Esophagus (tissue), 2 donors: ENCODE measurements at regions not wholly inside any gene's neighbourhood (a gene's known extent, or its start where the extent isn't known, plus 50 kb on each side); places are given as distances from the start of the nearest gene placed in this dataset.
"Not testable (repeated sequence)": the region's sequence is repeated elsewhere in the genome, so short reads cannot be mapped to it uniquely, and the experiment has no call there.

Source experiments
- H3K27ac ChIP-seq, 2 donors: one replicate each; pipeline ENCODE4 v1.5.1; 2013; ENCODE audit warnings: low read depth in 2 of 2, mild to moderate bottlenecking in 2 of 2, inconsistent platforms in 1 of 2, low read length in 1 of 2, moderate library complexity in 1 of 2
- H3K27me3 ChIP-seq, 2 donors: one replicate each; pipeline ENCODE4 v1.6.1; 2013; ENCODE audit warnings: low read length in 2 of 2, control low read depth in 1 of 2, mild to moderate bottlenecking in 1 of 2; ENCODE audit not compliant: insufficient read depth in 2 of 2, control insufficient read depth in 1 of 2
- H3K36me3 ChIP-seq, 2 donors: one replicate each; pipeline ENCODE4 v1.6.1; 2013; ENCODE audit warnings: low read length in 1 of 2; ENCODE audit not compliant: control insufficient read depth in 2 of 2, insufficient read depth in 2 of 2
- H3K4me1 ChIP-seq, 2 donors: one replicate each; pipeline ENCODE4 v1.6.1; 2013; ENCODE audit warnings: low read length in 1 of 2; ENCODE audit not compliant: control insufficient read depth in 2 of 2, insufficient read depth in 2 of 2
- H3K4me3 ChIP-seq, 2 donors: one replicate each; pipeline ENCODE4 v1.5.1; 2013; ENCODE audit warnings: low read length in 2 of 2, mild to moderate bottlenecking in 2 of 2, low read depth in 1 of 2, moderate library complexity in 1 of 2
- H3K9me3 ChIP-seq, 2 donors: one replicate each; pipeline ENCODE4 v1.6.1; 2013; ENCODE audit warnings: mild to moderate bottlenecking in 2 of 2, low read depth in 1 of 2, low read length in 1 of 2, moderate library complexity in 1 of 2; ENCODE audit not compliant: control insufficient read depth in 2 of 2, insufficient read depth in 1 of 2
- WGBS, 2 donors: extraction: QIAGEN DNeasy Blood & Tissue Kit; methylation state at CpG; one replicate each; pipeline ENCODE4 v1.1.7; 2013; 5-methylcytosine and 5-hydroxymethylcytosine counted together
- donor health status: healthy with polysubstance abuse.
- donor health status: Bipolar disorder and iron deficiency.

DNA sequence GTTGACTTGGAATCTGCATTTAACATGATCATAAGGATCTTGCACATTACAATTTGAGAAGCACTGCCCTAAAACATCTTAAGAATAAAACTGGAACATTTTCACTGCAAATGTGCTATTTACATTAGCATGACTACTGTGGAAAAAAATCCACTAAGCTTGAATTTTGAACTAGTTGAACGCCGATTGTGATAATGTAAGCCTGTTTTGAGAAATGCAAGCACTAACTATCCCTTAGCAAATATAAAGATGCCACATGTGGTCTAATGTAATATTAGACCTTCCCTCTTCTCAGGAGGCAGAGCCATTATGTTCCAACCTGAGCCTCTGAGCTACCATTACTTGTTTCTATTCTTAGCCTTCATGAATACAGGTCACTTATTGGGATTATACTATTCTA, 278.0 kb downstream of the SPATA31A6 start:
- not testable (repeated sequence) for H3K27ac ChIP-seq, H3K36me3 ChIP-seq, H3K4me1 ChIP-seq, H3K9me3 ChIP-seq, H3K4me3 ChIP-seq, H3K27me3 ChIP-seq
- 59 to 74% methylated on average over 2 of the region's 2 CpGs for WGBS, 2 donors

DNA sequence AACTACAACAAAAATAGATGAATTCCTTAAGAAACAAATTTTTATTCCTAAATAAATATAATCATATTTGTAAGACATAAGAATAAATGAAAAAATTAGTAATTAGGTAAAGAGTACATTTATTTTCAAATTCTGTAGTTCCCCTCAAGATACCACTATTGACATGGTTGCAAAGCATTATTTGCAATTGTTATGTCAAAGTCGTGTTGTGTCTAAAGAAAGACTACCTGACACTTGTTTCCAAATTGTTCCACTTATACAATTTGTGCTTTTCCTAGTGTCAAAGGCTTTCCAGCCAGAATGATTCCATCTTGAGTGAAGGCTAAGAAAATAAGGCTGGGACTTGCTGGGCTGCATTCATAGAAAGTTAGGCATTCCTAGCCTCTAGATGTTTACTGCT, 278.4 kb downstream of the SPATA31A6 start:
- not testable (repeated sequence) for H3K36me3 ChIP-seq, H3K27me3 ChIP-seq, H3K4me1 ChIP-seq, H3K9me3 ChIP-seq, H3K4me3 ChIP-seq, H3K27ac ChIP-seq
- 47 to 48% methylated on average over 1 of the region's 1 CpG for WGBS, 2 donors

DNA sequence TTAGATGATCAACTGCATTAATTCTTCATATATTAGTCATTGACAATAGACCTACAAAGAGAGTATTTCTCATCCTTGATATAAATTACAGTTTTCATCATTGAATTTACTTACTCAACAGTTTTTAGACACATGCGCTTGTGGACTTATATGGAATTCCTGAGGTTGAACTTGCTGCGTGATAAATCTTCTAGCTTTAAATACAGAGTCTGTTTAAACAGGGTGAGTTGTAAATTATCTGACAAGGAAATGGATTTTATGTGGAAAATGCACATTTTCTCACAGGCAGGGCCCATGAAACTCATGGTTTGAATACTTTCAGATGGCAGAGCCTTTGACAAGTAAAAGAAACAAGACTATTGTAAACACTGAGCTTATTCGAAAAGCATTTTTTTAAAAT, 280.5 kb downstream of the SPATA31A6 start:
- H3K36me3 ChIP-seq, H3K27me3 ChIP-seq, H3K4me1 ChIP-seq, H3K4me3 ChIP-seq, H3K27ac ChIP-seq, H3K9me3 ChIP-seq: not testable (repeated sequence)
- 42 to 61% methylated on average over 3 of the region's 3 CpGs for WGBS, 2 donors

DNA sequence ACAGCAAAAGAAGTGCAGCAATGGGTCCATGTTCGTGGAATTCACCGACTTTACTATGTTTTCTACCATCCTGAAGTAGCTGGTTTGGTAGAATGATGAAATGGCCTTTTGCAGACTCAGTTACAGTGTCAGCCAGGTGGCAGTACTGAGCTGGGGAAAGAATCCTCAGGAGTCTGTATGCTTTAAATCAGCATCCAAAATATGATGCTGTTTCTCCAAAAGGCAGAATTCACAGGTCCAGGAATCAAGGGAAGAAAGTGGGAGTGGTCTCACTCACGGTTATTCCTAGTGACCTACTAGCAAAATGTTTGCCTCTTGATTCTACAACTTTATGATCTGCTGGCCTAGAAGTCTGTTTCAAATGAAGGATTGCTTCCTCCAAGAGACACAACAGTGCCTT, 287.1 kb downstream of the SPATA31A6 start:
- not testable (repeated sequence) for H3K4me3 ChIP-seq, H3K27me3 ChIP-seq, H3K27ac ChIP-seq, H3K36me3 ChIP-seq, H3K4me1 ChIP-seq, H3K9me3 ChIP-seq
- 45 to 53% methylated on average over 3 of the region's 3 CpGs for WGBS, 2 donors

DNA sequence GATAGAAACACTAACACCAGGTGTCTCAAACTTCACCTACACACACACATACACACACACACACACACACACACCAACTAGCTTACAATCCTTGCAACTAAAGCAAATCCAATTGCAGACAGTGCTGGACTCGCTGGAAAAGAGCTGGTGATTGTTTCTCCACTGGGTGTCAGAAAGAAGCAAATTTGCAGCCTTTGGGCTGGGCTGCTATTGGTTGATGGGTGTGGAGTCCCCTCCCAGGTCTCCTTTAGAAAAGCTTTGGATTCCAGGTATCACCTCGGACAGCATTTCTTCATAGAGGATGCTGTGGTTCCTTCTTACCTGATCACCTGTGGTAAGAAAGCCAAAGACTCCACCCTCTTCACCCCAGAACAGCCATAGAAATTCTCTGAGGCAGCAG, 307.5 kb downstream of the SPATA31A6 start:
- not testable (repeated sequence) for H3K4me1 ChIP-seq, H3K36me3 ChIP-seq, H3K27ac ChIP-seq, H3K27me3 ChIP-seq, H3K4me3 ChIP-seq, H3K9me3 ChIP-seq
- WGBS, 2 donors: 76% methylated on average over 1 of the region's 2 CpGs

DNA sequence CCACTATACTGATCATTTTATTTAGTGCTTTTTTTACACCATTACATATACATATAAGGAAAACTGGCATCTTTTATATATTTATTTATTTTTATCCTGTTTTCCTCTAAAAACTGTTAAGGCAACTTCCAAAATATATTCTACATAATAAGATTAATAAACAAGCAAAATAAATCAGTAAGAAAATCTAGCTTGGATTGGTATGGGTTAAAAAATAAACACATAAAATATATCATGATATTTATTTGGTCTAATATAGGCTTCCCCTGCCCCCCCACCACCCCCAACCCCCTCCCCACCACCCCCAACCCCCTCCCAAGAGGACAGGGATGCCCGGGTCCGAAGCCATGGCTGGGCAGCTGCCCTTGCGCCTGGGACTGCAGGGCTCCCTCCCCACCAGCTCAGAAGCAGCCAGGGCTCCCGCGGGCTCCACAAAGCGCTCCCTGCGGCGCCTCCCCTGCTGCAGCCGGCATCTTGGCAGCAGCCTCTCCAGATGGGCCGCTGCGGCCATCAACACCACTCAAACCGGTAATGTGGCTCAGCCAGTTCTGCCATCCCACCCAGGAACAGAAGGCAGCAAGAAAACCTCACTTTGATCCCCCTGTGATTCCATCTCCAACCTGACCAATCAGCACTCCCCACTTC, 319.3 kb downstream of the SPATA31A6 start:
- 93 to 96% methylated on average over 10 to 12 of the region's 12 CpGs for WGBS, 2 donors
- H3K4me3 ChIP-seq, H3K9me3 ChIP-seq, H3K27me3 ChIP-seq, H3K4me1 ChIP-seq, H3K27ac ChIP-seq, H3K36me3 ChIP-seq: not testable (repeated sequence)

DNA sequence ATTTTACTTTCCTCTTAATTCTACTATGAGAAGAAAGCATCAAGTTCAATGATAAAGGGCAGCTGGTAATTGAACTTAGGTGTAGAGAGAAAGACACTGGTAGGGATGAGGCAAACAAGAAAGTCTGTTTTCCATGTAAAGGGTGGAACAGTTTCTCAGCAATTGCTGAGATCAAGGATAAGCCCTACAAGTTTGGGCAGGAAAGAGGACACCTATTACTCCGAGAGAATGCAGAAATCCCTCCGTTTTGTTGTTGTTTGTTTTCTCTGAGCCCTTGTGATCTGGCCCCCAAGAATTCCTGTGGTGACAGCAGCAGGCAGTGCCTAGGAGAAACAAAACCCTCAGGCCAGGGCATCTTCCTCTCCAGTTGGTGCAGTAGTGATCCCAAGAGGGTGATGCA, 324.7 kb downstream of the SPATA31A6 start:
- H3K27me3 ChIP-seq, H3K4me3 ChIP-seq, H3K36me3 ChIP-seq, H3K9me3 ChIP-seq, H3K4me1 ChIP-seq, H3K27ac ChIP-seq: not testable (repeated sequence)
- WGBS, 2 donors: 26% methylated on average over 2 of the region's 2 CpGs

DNA sequence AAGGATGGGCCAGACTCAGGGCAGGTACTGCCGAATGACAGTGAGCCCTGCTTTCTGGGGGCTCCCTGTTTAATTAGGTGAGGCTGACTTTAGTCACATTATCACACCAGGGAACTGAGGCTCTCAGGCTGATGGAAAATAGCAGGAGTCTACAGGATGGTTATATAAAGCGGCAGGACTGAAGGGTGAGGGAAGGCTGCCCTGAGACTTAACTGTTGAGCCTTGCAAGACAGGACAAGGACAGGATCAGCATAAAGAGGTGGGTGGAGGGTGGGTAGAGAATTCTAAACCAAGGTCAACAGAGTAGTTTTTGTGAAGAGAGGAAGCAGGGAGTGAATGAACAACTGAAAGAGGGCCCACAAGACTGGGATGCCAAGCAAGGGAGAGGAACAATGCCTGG, 330.1 kb downstream of the SPATA31A6 start:
- H3K4me3 ChIP-seq, H3K4me1 ChIP-seq, H3K36me3 ChIP-seq, H3K9me3 ChIP-seq, H3K27ac ChIP-seq, H3K27me3 ChIP-seq: not testable (repeated sequence)
- whole genome bisulfite sequencing, 2 donors: no CpG with 5 or more reads among the region's 2 CpGs

DNA sequence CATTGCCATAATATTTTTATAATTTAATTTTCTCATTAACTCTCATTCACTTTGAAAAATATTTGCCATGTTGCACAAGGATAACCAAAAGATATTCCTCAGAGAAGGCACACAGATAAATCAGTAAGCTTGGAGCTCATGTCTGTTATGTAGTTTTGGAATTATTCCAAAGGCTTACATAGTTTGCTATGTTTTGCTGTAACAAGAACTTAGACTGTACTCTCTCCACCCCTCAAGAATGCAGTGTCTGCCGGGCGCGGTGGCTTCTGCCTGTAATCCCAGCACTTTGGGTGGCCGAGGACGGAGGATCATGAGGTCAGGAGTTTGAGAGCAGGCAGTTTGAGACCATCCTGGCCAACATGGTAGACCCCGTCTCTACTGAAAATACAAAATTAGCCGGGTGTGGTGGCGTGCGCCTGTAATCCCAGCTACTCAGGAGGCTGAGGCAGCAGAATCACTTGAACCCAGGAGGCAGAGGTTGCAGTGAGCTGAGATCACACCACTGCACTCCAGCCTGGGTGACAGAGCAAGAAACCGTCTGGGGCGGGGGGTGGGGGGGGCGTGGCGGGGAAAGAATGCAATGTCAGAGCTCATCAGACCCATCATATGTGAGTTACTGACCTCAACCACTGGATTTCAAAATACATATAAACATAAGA, 351.0 kb downstream of the SPATA31A6 start:
- not testable (repeated sequence) for H3K27ac ChIP-seq, H3K36me3 ChIP-seq, H3K4me1 ChIP-seq, H3K9me3 ChIP-seq, H3K4me3 ChIP-seq, H3K27me3 ChIP-seq
- WGBS, 2 donors: 58 to 59% methylated on average over 9 to 13 of the region's 13 CpGs

DNA sequence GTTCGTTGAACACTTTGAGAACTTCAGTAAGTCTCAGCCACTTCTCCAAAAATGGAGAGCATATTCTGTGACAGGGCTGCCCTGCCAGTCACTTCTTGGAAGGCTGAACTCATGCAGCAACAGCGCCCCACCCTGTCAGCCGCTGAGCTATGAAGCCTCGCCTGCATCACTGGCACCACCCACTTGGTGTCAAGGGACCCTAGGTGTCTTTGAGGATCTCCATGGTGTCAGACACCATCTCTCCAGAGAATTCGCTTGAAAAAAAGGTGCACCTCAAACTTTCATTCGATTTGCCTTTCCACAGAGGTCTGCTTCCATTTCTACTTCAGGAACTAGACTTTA, 351.5 kb downstream of the SPATA31A6 start:
- not testable (repeated sequence) for H3K9me3 ChIP-seq, H3K4me1 ChIP-seq, H3K27ac ChIP-seq, H3K27me3 ChIP-seq, H3K36me3 ChIP-seq, H3K4me3 ChIP-seq
- 49 to 52% methylated on average over 6 of the region's 6 CpGs for WGBS, 2 donors
